Left renal pelvis (tissue), 4 donors: ENCODE measurements at regions not wholly inside any gene's neighbourhood (a gene's known extent, or its start where the extent isn't known, plus 50 kb on each side); places are given as distances from the start of the nearest gene placed in this dataset.
"Not testable (repeated sequence)": the region's sequence is repeated elsewhere in the genome, so short reads cannot be mapped to it uniquely, and the experiment has no call there.

ENCODE experiments used
- DNase-seq, 4 donors: peaks; one replicate each; pipeline ENCODE4 v3.0.0-alpha.2; 2013; ENCODE audit warnings: low read depth in 4 of 4, low spot score in 3 of 4

DNA sequence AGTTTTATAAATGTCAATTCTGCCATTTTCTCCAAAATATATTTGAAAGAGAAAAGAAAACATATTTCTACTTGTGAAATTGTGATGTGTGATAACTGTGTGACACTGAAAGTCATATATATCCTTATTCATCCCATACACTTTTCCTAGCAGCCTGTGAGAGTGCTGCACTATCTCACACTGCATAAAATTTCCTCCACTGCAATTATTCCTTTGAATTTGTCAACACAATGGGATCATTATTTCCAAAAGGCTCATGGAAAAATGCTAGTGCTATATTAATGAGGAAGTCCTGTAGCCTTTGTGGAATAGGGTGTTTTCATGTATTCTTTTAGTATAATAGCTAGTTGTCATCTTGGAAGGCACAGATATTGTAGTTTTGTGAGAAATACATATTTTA, 504.1 kb downstream of the RPL10L start:
- no peak for DNase-seq

DNA sequence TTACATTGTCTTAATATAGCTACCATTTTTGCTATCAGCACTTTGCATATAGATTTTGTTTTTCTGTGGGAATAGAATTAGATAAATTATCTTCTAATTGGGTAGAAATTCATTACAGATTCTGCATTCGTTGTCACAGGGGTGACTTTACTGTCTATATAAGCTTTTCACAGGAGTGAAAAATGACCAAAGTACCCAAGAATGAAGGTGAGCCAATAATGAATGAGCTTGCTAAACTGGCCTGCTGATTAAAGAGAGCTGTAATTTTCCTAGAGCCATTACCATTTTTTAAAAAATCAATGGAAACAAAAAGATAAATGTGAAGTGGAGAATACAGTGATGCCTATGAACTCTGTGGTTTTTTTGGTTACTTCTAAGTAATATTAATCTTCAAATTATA, 504.6 kb downstream of the RPL10L start:
- DNase-seq, result no peak

DNA sequence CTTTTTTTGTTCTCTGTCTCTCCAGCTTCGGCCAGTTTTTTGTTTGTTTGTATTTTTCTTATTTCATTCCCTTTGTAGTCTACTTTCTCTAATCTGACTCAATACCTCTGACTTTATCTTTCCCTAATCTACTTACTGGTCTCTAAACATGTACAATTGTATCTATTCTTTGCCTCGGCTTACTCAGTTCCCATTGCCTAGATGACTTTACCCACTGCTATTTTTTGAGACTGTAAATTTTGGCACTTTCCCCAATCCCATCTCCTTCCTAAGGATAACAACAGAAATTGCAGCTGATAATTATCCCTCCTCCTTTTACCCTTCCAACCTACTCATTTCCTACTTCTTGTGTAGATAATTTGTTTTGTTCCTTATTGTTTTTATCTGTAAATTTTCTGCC, 511.1 kb downstream of the RPL10L start:
- no peak for DNase-seq

DNA sequence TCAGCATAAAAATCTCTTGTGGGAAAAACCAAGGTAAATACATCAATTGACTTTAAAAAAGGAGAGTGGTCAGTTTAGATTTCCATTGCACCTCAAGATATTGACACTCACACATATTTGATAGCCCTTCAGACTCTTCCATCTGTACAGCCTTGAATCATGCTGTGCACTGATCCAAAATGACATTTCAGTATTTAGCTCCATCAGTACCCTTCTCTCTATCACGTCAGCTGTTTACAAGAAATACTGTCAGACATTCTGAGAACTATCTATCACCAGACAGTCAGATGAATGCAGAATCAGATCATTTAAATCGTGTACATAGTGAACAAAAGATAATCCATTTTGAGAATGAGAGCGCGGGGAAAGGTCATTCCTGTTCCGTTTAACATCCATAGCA, 511.9 kb downstream of the RPL10L start:
- DNase-seq, result no peak

DNA sequence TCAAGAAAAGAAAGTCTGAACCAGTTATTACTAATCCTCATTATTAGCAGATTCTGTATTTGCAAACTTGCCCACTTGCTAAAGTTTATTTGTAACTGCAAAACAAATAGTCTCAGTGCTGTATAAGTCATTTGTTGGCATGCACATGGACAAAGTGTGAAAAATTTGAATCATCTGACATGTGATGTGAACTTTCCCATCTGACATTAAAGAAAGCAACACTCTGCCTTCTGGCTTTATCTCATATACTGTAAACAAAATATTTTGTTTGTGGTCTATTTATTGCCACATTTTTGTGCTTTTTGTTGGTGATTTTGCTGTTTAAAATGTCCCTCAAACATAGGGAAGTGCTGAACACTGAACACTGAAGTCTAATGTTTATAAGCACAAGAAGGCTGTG, 513.8 kb downstream of the RPL10L start:
- DNase-seq, result no peak

DNA sequence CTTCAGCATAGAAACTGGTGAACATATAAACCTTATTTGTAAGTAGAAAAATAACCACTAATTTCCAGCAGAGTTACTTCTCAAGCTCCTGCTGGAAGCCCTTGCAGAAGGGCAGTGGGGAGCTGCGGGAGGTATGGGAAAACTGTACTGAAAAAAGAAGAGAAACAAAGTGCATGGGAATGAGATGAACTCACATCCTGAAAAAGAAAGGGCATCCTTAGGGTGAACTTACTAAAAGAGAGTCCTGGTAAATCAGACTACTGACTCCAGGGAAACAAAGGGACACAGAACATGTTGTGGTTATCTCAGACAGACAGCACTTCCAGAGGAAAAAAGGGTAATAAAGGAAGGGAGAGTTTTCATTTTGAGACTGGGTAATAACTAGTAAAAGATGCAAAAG, 515.1 kb downstream of the RPL10L start:
- no peak for DNase-seq

DNA sequence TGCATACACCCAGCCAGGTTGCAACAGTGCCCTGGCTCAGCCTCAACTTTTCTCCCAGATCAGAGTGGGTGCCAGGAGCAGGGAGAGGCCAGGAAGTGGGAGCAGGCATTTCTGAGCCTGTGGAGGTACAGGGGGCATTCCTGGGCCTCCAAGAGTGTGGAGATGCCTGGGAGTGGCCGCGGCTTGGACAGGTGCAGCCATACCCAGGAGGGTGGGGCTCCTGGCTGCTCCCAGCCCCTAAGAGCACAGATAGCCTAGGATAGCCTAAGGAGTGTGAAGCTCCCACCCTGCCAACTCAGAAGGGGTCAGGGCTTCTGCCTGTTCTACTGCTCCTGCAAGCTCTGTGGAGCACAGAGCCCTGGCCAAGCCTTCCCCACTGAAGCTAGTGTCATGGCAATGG, 543.4 kb downstream of the RPL10L start:
- no peak for DNase-seq

DNA sequence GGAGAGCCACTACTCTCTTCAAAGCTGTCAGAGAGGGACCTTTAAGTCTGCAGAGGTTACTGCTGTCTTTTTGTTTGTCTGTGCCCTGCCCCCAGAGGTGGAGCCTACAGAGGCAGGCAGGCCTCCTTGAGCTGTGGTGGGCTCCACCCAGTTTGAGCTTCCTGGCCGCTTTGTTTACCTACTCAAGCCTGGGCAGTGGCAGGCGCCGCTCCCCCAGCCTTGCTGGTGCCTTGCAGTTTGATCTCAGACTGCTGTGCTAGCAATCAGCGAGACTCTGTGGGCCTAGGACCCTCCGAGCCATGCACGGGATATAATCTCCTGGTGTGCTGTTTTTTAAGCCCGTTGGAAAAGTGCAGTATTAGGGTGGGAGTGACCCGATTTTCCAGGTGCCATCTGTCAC, 550.7 kb downstream of the RPL10L start:
- not testable (repeated sequence) for DNase-seq

DNA sequence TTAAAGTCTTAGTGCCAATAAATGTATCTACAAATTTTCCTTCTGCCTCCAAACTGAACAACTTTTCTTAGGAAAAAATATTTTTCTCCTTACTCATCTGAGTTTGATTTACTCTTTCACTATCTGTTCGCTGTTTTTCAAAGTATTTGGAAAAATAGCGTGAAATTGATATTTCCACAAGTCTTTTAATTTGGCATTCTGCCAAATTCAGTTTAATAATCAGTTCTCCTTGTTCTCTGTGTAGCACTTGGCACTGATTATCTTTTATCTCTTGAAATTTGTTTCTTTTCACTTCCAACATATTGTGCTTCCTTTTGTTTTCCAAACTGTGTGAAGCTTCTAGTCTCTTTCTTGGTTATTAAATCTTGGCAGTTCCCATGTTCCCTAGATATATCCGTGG, 559.8 kb downstream of the RPL10L start:
- DNase-seq, result no peak

DNA sequence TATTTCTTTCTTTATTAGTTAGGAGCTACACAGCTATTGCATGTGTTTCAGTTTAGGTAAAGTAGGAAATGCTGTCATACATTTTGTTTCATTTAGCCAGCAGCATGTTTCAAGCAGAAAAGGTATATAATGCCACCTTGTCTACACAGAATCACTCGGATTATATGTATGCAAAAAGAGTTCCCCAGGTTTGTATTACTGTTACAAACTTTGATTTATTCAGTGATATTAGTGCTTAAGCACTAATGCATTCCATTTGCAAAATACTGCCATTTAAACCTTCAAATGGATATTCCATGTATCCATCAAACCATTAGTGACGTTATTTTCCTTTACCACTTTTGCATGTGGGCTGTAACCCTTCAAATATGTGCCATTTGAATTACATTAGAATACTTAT, 564.0 kb downstream of the RPL10L start:
- no peak for DNase-seq

DNA sequence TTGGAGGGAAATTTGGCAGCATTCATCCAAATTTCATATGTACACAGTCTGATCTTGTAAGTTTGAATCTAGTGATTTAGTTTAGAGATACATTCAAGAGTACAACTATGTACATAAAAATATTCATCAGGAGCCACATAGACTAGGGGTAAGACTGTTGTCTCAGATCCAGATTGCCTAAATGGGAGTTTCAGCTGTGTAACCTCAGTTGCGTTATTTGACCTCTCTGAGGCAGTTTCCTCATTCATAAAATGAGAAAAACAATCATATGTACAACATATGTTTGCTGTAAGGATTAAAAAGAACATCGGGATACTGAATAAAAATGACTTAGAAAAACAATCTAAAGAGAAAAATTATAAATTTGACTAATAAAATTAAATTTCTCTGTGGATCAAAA, 577.5 kb downstream of the RPL10L start:
- DNase-seq, result no peak

DNA sequence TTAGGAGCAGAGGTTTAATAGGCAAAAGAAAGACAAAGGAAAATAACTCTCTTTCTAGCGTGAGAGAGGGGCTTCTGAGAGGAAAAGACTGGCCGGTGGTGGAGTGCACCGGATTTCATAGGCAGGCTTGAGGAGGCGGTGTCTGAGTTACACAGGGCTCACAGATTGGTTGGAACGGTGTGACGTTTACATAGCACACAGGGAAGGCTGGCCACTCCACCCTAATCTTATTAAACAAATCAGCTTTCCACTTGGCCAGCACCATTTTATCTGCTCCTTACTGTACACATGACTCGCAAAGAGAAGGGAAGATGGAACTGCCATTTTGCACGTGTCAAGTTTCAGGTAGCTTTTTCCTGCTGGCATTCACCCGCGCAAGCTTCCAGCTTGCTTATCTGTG, 587.7 kb downstream of the RPL10L start:
- DNase-seq, result no peak

DNA sequence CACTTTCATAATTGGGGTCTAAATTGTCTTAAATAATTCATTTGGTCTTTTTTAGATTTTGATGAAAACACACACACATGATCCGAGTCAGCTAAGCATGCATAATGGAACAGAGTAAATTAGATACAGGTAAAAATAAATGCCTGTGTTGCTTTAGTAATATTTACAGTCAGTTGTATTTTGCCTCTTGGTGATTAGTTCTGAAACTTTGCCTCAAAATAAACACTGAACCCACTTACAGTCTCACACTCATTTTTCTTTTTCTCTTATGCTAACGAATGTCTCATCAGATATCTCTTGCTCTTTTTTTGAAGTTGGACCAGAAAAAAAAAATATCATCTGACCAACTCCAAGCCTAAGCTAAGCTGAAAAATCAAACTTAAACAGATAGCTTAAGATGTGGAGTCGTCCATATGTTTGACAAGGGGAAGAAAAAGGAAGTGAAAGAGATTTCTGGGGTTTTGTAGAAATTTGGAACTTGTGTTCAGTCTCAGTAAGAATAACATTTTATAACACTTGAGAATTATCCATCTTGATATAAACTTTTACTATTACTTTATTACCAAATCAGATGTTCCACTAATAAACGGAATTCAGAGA, 592.5 kb downstream of the RPL10L start:
- no peak for DNase-seq

DNA sequence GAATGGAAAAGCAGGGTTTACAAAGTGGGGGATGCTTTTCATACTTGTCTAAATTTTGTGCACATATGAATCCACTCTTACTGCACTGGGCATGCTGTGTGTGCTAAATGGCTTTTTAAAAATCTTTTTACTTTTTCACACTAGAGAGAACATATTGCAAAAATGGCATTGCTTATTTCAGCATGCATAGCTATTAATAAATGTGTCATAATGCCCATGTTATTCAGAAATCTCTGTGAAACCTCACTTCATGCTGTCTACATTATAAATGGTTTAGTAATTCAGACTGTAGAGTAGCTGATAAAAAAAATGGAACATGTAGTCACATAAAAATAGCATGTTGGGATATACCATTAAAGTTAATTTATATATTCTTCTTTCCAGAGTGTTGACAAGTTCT, 593.8 kb downstream of the RPL10L start:
- no peak for DNase-seq

DNA sequence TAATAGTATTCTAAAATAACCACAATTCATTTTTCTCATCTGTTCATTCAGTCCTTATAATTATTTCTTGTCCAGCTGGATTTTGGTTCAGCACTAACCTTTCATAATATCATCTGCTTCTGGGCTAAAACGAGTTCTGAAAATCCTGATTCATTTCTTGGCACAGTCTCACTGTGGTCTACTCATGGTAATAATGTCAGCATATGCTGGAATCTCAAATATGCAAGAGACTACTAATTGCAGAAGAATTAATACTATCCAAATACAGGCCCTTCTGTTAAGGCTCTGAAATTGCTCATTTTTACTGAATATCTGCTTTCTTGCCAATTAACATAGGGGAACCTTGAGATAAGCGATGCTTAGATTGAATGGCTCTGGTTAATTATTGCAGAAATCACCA, 597.1 kb downstream of the RPL10L start:
- DNase-seq, result no peak

DNA sequence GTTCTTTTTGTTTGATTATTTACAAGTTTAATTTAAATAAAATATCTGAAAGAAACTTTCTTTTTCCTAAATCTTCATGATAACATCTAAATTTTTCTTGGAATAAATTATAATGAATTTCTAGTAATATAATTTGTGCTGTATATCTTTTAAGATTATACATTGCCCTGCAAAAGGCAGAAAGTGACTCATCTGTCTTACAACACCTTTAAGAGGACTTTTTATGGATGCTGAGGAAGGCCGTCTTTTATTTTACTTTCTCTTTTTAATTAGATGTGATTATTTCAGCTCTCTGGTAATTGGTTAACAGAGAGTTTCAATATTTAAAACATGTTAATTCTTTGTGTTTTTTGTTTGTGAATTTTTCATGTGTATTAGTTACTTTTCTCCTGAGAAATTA, 598.4 kb downstream of the RPL10L start:
- DNase-seq, result no peak

DNA sequence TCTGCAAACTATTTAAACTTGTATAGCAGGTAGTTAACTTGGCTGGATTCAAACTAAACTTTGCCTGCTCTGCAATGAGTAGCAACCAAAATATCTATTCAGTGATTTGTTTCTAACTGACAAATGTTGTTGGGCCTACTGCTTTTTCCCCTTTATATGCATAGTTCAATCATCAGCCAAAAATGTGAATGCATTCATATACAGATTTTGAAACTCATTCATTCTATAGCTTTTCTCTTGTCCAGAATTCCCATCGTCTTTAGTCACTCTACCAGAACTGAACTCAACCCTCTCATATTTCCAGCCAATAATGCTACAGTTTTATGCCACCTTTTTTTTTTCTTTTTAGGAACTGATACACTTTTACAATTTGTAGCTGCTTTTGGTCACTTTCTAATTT, 599.8 kb downstream of the RPL10L start:
- no peak for DNase-seq

DNA sequence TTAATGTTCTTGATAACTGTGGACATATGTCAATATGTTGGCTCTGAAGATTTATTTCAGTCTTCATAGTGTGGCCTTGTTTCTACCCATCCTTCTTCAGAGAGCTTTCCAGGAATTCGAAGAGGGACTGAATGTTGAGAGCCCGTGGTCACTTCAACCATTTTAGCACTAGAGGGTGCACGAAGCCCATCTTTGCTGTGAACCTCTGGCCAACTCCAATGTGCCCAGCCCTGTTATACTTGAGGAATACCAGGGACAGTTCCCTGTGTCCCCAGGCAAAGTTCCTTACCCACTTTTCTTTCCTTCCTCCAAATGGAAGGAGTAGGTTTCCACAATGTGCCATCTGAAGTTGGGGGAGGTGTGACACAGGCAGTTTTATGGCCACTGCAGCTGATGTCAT, 603.5 kb downstream of the RPL10L start:
- no peak for DNase-seq

DNA sequence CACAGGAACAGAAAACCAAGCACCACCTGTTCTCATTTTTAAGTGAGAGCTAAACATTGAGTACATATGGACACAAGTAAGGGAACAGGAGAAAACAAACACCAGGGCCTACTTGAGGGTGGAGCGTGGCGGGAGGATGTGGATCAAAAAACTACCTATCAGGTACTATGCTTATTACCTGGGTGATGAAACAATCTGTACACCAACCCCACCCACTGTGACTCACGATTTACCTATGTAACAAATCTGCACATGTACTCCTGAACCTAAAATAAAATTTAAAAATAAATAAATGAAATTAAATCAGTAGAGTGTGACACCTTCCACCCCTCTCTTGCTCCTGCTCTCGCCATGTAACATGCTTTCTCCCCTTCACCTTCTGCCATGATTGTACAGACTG, 615.5 kb downstream of the RPL10L start:
- DNase-seq, result no peak

DNA sequence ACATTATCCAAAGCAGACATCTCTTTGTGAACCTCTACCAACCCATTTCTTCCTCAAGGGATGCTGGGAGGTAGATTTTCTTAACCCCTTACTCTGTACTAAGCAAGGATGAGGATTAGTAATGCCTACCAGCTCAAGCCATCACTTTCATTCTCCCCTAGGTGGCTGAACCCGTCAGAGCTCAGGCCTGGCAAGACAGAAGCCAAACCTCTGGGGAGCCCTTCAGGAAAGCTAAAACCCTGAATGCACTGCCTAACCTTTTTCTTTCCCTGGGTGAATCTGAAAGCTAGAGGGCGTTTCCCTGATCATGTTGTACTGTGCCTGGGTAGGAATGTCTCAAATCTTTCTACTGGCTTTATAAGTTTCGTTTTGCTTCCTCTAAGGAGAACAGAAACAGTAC, 617.3 kb downstream of the RPL10L start:
- DNase-seq, result no peak

DNA sequence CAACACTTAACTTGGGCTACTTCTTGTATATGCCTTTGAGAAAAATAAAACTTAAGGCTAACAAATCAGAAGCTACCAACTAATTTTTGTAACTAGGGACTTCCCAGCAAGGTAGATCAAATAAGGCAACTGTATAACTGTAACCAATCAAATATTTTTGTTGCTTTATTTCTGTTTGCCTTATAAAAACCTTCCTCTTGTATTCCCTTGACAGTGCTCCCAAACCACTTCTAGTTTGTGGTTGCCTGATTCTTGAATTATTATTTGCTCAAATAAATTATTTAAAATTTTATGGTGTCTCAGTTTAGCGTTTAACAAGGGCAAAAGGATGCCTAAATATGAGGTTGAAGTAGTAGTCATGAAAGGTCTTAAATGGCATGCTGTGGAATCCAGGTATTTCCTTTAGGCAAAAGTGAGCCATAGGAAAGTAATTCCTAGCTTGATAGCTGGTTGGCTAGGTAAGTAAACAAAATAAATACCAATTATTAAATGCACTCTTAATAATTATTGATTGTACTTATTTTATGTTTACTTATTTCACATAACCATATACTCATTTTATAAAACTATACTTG, 632.6 kb downstream of the RPL10L start:
- no peak for DNase-seq

DNA sequence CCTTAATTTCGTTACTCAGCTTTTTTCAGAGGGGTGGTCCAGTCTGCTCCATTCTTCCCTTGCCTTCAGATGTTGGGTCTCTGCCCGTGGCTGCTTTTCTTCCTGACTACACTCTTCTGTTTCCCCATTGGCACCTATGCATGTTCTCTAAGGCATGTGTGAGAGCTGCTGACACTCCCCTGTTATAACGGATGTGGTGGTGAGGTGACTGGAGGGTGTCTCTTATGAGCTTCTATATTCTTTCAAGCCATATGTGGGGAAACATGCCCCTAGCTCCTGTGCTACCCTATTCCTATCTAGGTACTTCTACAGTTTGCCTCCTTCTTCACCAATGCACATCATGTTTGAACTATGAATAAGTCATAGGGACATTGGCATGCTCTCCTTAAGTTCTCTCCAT, 643.2 kb downstream of the RPL10L start:
- DNase-seq, result no peak

DNA sequence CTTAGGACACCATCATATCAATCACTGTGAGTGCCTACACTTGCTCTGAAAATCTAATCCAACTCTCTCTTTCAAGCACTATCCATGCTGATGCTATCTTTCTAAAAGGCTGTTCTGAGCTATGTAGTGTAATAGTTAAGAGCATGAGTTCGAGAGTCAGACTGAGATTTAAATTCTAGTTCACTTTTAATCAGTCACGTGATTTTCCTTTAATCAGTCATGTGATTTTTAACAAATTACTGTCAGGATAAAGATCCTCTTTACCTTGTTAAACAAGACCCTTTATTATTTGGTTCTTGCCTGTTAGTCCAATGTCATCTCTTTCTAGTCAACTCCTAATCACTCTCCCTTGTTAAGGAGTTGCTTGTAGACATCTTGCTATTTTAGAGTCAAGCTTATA, 653.0 kb downstream of the RPL10L start:
- DNase-seq, result no peak
